ENCODE measurements at regions not wholly inside any gene's neighbourhood (a gene's known extent, or its start where the extent isn't known, plus 50 kb on each side); places are given as distances from the start of the nearest gene placed in this dataset.
A peak's percentile ranks its signal among the peaks of the same experiment; 100 is the strongest.

DNA sequence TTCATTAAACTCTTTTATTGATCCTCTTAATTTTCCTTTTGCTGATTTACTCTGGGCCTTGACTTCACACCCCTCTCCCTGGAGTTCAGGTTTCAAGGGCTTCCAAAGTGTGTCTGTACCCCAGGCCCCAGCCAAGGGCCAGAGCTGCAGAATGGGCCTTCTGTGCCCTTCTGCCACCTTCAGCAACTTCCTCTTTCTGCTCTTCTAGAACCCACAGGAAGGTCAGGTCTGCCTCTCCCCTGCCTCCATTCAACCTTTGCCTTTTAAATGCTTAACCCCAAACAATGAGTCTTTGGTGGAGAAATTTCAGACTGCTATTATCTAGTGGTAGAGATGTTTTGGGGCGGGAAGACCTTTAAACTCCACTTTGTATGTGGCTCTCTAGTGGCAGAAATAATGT, 63.1 kb downstream of the TSN start:
- H3K4me1 Mint-ChIP-seq, result peaks cover 0 to 16% (median under 1%) of the 10 kb centered on the region in 4 donors
- POLR2A ChIA-PET, result no interaction called here
- ATAC-seq, result no peak
- no peak overlapping the region for H3K4me3 Mint-ChIP-seq
- DNase-seq, result no peak
- H3K27ac Mint-ChIP-seq, result no peak overlapping the region
- no peaks in the 10 kb centered on the region for H3K9me3 Mint-ChIP-seq
- no peaks in the 10 kb centered on the region for H3K36me3 Mint-ChIP-seq
- peaks cover 0 to 12% (median 4%) of the 10 kb centered on the region in 5 donors for H3K27me3 Mint-ChIP-seq

DNA sequence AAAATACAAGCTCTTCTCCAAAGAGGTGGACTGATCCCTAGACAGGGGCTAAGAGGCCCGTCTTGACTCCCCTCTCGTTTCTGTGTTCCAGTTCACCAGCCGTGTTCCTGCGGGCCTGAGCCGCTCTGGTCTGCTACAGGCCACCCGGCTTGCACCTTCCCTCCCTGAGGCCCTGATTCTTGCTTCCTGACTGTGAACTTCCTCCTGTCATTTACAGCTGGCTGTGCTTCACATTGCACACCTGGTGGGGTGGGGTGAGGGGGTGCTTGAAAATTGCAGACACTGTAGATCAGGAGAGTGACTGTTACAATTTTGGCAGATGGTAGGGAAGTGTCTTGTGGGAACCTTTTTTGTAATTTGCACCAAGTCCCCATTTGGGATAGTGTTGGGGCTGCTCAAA, 64.4 kb downstream of the TSN start:
- no peak for DNase-seq
- Mint-ChIP-seq H3K4me3 (no peak overlapping the region), H3K36me3 (no peaks in the 10 kb centered on the region), H3K4me1 (peaks cover 0 to 16% (median under 1%) of the 10 kb centered on the region in 4 donors), H3K27me3 (peaks cover 0 to 12% (median 4%) of the 10 kb centered on the region in 5 donors), H3K9me3 (no peaks in the 10 kb centered on the region), H3K27ac (peak overlapping the region in 1 of 10 donors; percentile 51)
- POLR2A ChIA-PET, result no interaction called here
- ATAC-seq, result no peak

DNA sequence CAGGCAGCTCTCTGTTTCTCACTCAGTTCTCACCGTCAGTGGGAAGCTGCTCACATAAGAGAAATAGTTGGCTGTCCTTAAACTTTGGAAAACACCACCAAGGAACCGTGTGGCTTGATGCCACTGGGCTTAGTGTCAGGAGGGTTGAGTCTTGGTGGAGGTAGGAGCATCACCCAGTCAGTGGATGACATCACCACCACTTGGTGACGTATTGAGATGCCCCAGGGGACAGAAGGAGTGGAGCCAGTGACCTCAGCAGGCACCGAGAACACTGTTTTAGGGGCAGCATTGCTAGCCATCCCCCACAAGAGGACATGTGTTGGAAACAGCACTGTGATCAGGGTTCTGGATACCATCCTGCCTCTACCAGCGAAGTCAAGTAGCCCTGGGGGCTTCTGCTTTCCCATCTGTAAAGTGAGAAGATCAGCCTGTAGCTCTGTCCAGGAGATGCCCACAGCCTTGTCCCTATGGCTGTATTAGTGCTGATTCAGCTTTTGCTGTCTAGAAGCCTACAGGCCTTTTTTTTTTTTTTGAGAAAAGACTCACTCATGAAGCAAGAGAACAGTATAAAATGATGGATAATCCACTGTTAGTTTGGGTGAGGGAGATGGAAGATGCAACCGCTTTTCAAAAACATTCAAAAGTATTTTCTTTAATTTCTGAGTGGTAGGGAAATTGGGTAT, 66.2 kb downstream of the TSN start:
- H3K4me1 Mint-ChIP-seq, result peaks cover 0 to 16% (median under 1%) of the 10 kb centered on the region in 4 donors
- POLR2A ChIA-PET, result no interaction called here
- H3K9me3 Mint-ChIP-seq, result no peaks in the 10 kb centered on the region
- H3K4me3 Mint-ChIP-seq, result no peak overlapping the region
- DNase-seq, result no peak
- H3K27me3 Mint-ChIP-seq, result peaks cover 0 to 10% (median 7%) of the 10 kb centered on the region in 5 donors
- no peaks in the 10 kb centered on the region for H3K36me3 Mint-ChIP-seq
- no peak for ATAC-seq
- no peak overlapping the region for H3K27ac Mint-ChIP-seq

DNA sequence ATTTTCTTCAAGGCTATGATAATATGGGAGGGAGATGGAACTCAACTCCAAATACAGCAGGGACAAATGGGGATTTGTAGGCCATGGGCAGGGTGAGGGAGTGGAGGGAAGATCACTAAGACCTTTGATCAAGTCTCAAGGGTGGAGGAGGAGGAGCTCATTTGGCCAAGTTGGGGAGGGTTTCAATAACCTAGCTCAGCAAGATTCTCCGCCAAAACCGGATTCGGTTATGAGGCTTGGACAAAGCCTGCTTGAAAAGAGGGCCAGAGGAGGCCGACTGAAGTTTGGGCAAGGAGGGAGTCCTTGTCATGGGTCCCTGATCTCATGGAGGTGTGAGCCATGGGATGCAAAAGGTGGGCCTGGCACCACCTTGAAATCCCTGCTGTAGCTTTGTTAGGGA, 68.8 kb downstream of the TSN start:
- Mint-ChIP-seq H3K4me1 (peaks cover 0 to 6% (median under 1%) of the 10 kb centered on the region in 4 donors), H3K36me3 (no peaks in the 10 kb centered on the region), H3K4me3 (no peak overlapping the region), H3K27me3 (peaks cover 0 to 7% (median 2%) of the 10 kb centered on the region in 5 donors), H3K27ac (no peak overlapping the region), H3K9me3 (no peaks in the 10 kb centered on the region)
- DNase-seq (no peak), ATAC-seq (no peak)
- POLR2A ChIA-PET, result no interaction called here

DNA sequence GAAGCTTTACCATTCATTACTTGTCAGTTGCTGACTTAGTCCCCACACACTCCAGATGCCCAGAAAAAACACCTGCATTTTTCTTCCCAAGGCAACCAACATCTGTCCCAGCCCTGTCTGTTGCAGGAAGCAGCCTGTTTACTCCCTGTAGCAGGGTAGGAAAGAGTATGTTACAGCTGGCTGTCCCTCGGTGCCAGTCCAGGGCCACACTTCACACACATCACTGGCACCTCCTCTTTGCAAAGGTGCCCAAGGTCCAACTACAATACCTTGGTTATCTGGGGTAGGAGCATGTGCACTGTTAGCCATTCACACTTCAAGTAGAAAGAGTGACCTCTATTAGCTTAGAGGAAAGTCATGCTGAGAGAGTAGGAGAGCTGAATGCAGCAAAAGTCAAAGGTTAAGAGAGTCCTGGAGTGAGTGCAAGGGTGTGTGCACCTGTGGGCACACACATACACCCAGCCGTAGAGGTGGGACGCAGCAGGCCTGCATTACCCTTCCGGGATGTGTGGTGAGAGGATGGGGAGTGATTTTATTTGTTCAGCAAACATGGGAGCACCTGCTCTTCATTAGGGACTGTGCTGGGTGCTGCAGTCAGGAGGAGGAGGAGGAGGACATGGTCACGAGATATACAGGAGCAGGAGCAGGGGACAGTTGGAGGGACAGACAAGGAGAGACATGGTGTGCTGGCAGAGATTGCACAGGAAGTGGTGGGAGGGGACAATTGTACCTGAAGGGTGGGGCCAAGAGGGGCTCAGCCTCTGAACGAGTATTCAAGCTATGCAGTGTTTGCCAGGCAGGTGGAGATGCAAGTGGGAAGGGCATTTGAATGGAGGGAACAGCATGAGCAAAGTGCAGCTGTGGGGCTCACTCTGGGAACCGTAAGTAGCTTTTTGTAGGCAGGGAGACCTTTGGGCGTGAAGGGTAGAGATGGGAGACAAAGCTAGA, 69.8 kb downstream of the TSN start:
- DNase-seq (no peak), ATAC-seq (no peak)
- H3K27ac Mint-ChIP-seq, result no peak overlapping the region
- H3K36me3 Mint-ChIP-seq, result no peaks in the 10 kb centered on the region
- no peak overlapping the region for H3K4me3 Mint-ChIP-seq
- H3K4me1 Mint-ChIP-seq, result no peaks in the 10 kb centered on the region
- POLR2A ChIA-PET, result no interaction called here
- no peaks in the 10 kb centered on the region for H3K9me3 Mint-ChIP-seq
- peaks cover 0 to 7% (median 2%) of the 10 kb centered on the region in 5 donors for H3K27me3 Mint-ChIP-seq

DNA sequence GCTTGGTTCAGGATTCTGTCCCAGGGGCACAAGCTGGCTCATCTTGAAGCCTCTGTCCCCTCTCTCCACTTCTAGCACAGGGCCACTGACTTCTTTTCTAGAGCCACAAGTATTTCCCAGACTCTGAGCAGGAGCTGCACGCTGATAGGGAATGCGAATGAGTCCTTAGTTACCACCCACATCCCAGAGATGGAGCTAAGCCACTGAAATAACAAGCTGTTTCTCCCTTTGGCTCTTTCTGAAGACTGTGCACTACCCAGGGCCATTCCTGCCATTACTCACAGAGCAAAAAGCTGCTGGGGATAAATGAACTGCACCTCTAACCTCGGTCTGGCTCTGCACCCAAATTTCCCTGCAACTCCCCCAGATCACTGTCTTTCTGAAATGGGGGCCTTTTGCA, 70.6 kb downstream of the TSN start:
- Mint-ChIP-seq H3K9me3 (no peaks in the 10 kb centered on the region), H3K27ac (no peak overlapping the region), H3K4me1 (no peaks in the 10 kb centered on the region), H3K4me3 (no peak overlapping the region), H3K36me3 (no peaks in the 10 kb centered on the region), H3K27me3 (peaks cover 0 to 7% (median 4%) of the 10 kb centered on the region in 5 donors)
- DNase-seq, result no peak
- no peak for ATAC-seq
- POLR2A ChIA-PET, result no interaction called here

DNA sequence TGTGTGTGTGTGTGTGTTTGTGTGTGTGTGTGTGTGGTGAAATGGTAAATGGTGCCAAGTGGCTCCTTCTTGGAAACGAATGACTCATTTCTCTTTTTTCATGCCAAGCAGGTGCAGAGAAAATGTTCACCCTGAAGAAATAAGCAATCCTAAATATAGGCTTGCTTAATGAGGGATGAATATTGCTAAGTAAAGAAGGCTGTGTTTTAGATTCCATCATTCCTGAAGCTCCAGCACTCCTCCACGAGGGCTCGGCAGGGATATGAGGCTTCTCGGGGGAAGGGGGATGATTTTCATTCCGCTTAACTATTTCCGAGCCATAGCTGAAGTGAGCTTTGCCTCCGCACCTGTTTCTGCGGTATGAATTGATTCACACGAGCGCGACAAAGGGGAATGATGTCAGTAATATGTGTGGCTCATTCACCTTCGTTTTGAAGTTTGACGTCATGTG, 72.9 kb downstream of the TSN start:
- H3K27me3 Mint-ChIP-seq, result peaks cover 0 to 7% (median 4%) of the 10 kb centered on the region in 5 donors
- POLR2A ChIA-PET, result no interaction called here
- no peak overlapping the region for H3K27ac Mint-ChIP-seq
- H3K4me3 Mint-ChIP-seq, result no peak overlapping the region
- ATAC-seq, result no peak
- no peaks in the 10 kb centered on the region for H3K36me3 Mint-ChIP-seq
- no peak for DNase-seq
- H3K4me1 Mint-ChIP-seq, result no peaks in the 10 kb centered on the region
- H3K9me3 Mint-ChIP-seq, result no peaks in the 10 kb centered on the region

DNA sequence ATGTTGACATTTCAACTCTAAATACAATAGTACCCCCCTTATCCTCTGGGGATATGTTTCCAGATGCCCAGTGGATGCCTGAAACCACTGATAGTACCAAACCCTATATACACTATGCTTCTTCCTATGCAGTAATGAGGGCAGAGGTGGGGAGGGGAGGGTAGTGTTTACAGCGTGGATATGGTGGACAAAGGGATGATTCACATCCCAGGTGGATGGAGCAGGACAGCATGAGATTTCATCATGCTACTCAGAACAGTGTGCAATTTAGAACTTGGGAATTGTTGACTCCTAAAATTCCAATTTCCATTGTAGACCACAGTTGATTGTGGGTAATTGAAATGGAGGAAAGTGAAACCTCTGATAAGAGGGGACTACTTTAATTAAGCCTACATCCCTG, 75.4 kb downstream of the TSN start:
- no peak for ATAC-seq
- H3K4me1 Mint-ChIP-seq, result no peaks in the 10 kb centered on the region
- no peak for DNase-seq
- H3K36me3 Mint-ChIP-seq, result no peaks in the 10 kb centered on the region
- H3K27me3 Mint-ChIP-seq, result peaks cover 0 to 4% (median 3%) of the 10 kb centered on the region in 5 donors
- H3K27ac Mint-ChIP-seq, result no peak overlapping the region
- POLR2A ChIA-PET, result no interaction called here
- no peaks in the 10 kb centered on the region for H3K9me3 Mint-ChIP-seq
- H3K4me3 Mint-ChIP-seq, result no peak overlapping the region

DNA sequence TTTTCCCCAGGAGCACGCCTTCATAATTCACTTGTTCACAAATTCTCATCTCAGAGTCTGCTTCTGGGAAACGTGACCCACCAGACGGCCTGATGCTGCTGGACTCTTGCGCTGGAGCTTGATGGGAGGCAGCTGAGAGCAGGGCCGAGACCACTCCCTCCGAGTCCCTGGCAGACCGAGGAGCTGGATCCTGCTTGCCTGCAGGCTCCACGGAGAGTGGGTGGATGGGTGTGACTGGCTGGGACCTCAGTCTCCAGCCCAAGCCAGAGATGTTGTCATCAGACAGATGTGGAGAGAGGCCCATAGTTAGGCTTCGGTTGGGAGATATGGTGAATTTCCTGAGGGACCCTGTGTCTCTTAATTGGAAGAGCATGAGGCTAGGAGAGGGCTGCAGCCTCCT, 76.4 kb downstream of the TSN start:
- peaks cover 0 to 9% (median 3%) of the 10 kb centered on the region in 5 donors for H3K27me3 Mint-ChIP-seq

DNA sequence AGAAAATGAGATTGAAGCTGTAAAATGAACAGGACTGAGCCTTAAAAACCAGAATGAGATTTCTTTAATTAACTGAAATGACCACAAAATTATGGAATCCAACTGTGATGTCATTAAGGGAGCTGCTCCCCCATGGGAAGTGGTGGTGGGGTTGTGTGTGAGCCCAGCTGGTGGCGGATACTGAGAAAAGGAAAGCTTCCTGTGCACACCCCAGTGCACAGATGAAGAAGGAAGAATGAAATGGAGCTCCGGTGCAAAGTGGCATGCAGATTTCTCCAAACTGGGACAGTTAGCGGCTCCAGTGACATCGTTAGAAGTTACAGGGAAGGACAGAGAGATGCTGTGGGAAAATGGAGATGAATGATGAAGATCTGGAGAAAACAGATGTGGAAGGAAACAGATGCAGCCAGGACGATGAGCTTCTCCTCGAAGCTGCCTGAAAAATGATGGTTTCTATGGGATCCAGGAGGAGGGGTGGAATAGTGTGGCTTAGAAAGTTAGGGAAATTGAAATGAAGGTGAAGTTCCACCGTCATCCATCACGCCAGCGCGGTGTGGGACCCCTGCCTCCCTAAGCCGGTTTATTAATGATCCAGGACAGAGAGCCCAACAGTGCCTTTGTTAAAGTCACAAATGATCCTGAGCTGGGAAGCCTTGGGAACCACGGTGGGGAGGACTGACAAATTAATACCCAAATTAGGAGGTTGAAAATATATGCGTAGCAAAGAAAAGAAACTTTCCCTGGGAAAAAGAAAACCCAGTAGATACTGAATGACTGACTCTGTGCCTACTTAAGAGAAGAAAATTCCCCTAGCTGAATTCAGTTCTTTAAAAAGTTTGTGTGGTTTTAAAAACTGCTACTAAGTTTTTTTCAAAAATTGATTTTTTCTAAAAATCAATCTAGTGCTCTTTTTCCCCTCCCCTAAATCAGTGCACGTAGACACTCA, 77.2 kb downstream of the TSN start:
- peaks cover 0 to 12% (median 3%) of the 10 kb centered on the region in 5 donors for H3K27me3 Mint-ChIP-seq
- H3K36me3 Mint-ChIP-seq, result no peaks in the 10 kb centered on the region
- no peak overlapping the region for H3K4me3 Mint-ChIP-seq
- peak overlapping the region in 1 of 10 donors; percentile 43 for H3K27ac Mint-ChIP-seq
- DNase-seq (no peak), ATAC-seq (no peak)
- no peaks in the 10 kb centered on the region for H3K4me1 Mint-ChIP-seq
- POLR2A ChIA-PET, result no interaction called here
- H3K9me3 Mint-ChIP-seq, result no peaks in the 10 kb centered on the region

More for the DNA sequence above, 76.4 kb downstream of the TSN start:
- Mint-ChIP-seq H3K36me3 (no peaks in the 10 kb centered on the region), H3K4me3 (no peak overlapping the region), H3K27ac (peak overlapping the region in 1 of 10 donors; percentile 57), H3K4me1 (no peaks in the 10 kb centered on the region), H3K9me3 (no peaks in the 10 kb centered on the region)
- no peak for DNase-seq
- POLR2A ChIA-PET, result no interaction called here
- ATAC-seq, result no peak

DNA sequence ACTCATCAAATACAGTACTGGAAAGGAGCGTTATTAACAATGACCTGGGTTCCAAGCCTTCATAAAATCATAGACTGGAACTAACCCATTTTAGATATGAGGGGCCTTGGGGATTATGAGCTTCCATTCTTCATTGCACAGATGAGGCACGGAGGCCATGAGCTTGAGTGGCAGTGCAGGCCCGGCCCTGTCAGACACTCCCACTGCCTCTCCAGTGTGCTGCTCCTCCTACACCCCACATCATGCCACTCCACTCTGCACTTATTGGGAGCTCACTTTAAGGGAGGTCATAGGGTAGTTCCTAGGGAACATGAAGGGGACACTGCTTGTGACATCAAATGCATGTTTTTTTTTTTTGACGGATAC, 77.9 kb downstream of the TSN start:
- POLR2A ChIA-PET, result no interaction called here
- ATAC-seq (no peak), DNase-seq (no peak)
- no peak overlapping the region for H3K4me3 Mint-ChIP-seq
- H3K27ac Mint-ChIP-seq, result no peak overlapping the region
- H3K36me3 Mint-ChIP-seq, result no peaks in the 10 kb centered on the region
- H3K9me3 Mint-ChIP-seq, result no peaks in the 10 kb centered on the region
- peaks cover 0 to 12% (median 3%) of the 10 kb centered on the region in 5 donors for H3K27me3 Mint-ChIP-seq
- no peaks in the 10 kb centered on the region for H3K4me1 Mint-ChIP-seq

DNA sequence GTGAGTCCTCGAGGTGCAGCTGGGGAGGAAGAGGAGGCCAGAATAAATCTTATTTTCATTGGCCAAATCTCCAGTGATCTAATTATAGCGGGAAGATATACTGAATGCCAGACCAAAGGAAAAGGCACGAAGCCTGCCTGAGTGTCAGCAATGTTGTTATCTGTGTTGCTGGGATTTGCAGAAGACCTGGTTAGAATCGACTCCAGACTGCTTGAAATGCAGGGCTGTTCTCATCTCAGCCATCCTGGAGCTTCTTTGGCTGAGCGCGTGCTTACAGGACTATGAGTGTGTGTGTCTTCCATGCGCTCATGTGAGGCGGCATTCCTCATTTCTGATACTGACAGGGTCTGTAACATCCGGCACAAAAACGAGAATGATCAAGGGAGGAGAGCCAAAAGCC, 81.2 kb downstream of the TSN start:
- ATAC-seq, result no peak
- Mint-ChIP-seq H3K27me3 (peaks cover 0 to 18% (median 1%) of the 10 kb centered on the region in 5 donors), H3K4me3 (no peak overlapping the region), H3K9me3 (no peaks in the 10 kb centered on the region), H3K27ac (no peak overlapping the region), H3K4me1 (no peaks in the 10 kb centered on the region), H3K36me3 (no peaks in the 10 kb centered on the region)
- POLR2A ChIA-PET, result no interaction called here
- no peak for DNase-seq
